ENCODE measurements at regions not wholly inside any gene's neighbourhood (a gene's known extent, or its start where the extent isn't known, plus 50 kb on each side); places are given as distances from the start of the nearest gene placed in this dataset.

DNA sequence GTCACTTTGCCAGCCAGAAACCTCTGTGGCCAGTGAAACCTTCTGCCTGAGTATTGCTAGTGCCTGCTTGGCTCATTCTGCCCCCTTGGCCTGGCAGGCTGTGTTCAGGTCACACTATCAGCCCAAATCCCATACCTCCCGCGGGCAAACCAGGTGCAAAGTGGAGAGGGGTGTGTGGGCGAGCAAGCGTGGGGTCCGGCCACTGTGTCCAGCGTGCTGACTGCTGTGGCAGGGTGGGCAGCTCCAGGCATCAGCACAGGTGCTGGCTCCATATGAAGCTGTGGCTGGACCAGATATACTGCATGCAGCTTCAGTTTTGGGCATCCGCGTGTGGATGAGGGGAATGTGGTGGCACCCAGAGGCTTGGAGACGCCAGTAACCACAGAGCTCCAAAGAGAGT lies 576.5 kb upstream of the EDIL3 start:
- Histone ChIP-seq H3K9me3 (ENCODE audit: control insufficient read depth, insufficient read depth, low read depth, low read length) (no peaks in the 10 kb centered on the region), H3K36me3 (ENCODE audit: control insufficient read depth, insufficient read depth, low read length) (no peaks in the 10 kb centered on the region), H3K4me3 (ENCODE audit: low read depth in 2 of 2, low read length in 2 of 2) (no peak overlapping the region), H3K27ac (ENCODE audit: low read length) (no peak overlapping the region), H3K4me1 (ENCODE audit: control insufficient read depth, insufficient read depth, low read length) (no peaks in the 10 kb centered on the region), H3K27me3 (ENCODE audit: control insufficient read depth, insufficient read depth, low read length) (no peaks in the 10 kb centered on the region)
- TF ChIP-seq, protein P1, sequence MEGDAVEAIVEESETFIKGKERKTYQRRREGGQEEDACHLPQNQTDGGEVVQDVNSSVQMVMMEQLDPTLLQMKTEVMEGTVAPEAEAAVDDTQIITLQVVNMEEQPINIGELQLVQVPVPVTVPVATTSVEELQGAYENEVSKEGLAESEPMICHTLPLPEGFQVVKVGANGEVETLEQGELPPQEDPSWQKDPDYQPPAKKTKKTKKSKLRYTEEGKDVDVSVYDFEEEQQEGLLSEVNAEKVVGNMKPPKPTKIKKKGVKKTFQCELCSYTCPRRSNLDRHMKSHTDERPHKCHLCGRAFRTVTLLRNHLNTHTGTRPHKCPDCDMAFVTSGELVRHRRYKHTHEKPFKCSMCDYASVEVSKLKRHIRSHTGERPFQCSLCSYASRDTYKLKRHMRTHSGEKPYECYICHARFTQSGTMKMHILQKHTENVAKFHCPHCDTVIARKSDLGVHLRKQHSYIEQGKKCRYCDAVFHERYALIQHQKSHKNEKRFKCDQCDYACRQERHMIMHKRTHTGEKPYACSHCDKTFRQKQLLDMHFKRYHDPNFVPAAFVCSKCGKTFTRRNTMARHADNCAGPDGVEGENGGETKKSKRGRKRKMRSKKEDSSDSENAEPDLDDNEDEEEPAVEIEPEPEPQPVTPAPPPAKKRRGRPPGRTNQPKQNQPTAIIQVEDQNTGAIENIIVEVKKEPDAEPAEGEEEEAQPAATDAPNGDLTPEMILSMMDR (IDR thresholded peaks at IDR 0.05) = no peak
- TF ChIP-seq SIN3A (IDR thresholded peaks at IDR 0.05; ENCODE audit: borderline replicate concordance, insufficient read depth, low read depth, low read length) = no peak
- TF ChIP-seq TCF7L2 (IDR thresholded peaks at IDR 0.05; ENCODE audit: low read depth, low read length) = no peak
- no peak for TF ChIP-seq POLR2AphosphoS5 (IDR thresholded peaks at IDR 0.05; ENCODE audit: low read depth, low read length)
- TF ChIP-seq, protein P2, sequence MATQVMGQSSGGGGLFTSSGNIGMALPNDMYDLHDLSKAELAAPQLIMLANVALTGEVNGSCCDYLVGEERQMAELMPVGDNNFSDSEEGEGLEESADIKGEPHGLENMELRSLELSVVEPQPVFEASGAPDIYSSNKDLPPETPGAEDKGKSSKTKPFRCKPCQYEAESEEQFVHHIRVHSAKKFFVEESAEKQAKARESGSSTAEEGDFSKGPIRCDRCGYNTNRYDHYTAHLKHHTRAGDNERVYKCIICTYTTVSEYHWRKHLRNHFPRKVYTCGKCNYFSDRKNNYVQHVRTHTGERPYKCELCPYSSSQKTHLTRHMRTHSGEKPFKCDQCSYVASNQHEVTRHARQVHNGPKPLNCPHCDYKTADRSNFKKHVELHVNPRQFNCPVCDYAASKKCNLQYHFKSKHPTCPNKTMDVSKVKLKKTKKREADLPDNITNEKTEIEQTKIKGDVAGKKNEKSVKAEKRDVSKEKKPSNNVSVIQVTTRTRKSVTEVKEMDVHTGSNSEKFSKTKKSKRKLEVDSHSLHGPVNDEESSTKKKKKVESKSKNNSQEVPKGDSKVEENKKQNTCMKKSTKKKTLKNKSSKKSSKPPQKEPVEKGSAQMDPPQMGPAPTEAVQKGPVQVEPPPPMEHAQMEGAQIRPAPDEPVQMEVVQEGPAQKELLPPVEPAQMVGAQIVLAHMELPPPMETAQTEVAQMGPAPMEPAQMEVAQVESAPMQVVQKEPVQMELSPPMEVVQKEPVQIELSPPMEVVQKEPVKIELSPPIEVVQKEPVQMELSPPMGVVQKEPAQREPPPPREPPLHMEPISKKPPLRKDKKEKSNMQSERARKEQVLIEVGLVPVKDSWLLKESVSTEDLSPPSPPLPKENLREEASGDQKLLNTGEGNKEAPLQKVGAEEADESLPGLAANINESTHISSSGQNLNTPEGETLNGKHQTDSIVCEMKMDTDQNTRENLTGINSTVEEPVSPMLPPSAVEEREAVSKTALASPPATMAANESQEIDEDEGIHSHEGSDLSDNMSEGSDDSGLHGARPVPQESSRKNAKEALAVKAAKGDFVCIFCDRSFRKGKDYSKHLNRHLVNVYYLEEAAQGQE (IDR thresholded peaks at IDR 0.05; ENCODE audit: insufficient read depth in 1 of 2, low read depth in 2 of 2, low read length in 1 of 2) = no peak
- in situ Hi-C loops (cut with HindIII; ENCODE audit: low pct_unique_long_range_greater_than_20kb, low sequenced_read_pairs) (no loop called here), intact Hi-C loops (cut with micrococcal nuclease; ENCODE audit: unreplicated experiment) (no loop called here)
- BruUV-seq (replicated peaks) = no TSS peak
- ChIA-PET POLR2A (no interaction called here), CTCF (interaction anchor here (0.6 kb wide), 1 partner anchor 1034 kb away, joined by 5 read pairs; no protein-coding TSS in a partner anchor)
- DNase-seq (ENCODE audit: low read depth, low spot score) (no peak), ATAC-seq (no peak)

DNA sequence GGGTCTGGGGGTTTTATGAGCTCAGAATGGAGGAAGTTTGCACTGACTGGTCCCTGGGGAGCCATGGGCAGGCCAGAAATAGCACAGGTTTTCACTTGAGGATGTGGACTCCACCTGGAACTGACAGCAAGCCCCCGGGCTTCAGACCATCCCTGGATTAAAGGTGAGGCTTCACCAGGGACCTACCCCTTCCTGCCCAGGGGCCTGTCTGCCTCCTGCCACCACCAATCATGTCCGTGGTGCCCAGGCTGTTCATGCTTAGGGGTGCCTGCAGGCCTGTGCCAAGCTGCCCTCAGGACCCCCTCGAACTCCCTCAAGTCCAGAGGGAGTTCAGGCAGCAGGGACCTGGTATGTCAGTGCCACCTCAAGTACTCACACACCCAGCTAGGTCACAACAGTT lies 577.2 kb upstream of the EDIL3 start:
- in situ Hi-C loops (cut with HindIII; ENCODE audit: low pct_unique_long_range_greater_than_20kb, low sequenced_read_pairs) (no loop called here), intact Hi-C loops (cut with micrococcal nuclease; ENCODE audit: unreplicated experiment) (no loop called here)
- ATAC-seq = no peak
- no peak for DNase-seq (ENCODE audit: low read depth, low spot score)
- ChIA-PET CTCF (no interaction called here), POLR2A (no interaction called here)
- no peak for TF ChIP-seq TCF7L2 (IDR thresholded peaks at IDR 0.05; ENCODE audit: low read depth, low read length)
- TF ChIP-seq, protein P2 (IDR thresholded peaks at IDR 0.05; ENCODE audit: insufficient read depth in 1 of 2, low read depth in 2 of 2, low read length in 1 of 2) = no peak
- TF ChIP-seq, protein P1 (IDR thresholded peaks at IDR 0.05) = no peak
- no peak for TF ChIP-seq SIN3A (IDR thresholded peaks at IDR 0.05; ENCODE audit: borderline replicate concordance, insufficient read depth, low read depth, low read length)
- no peak for TF ChIP-seq POLR2AphosphoS5 (IDR thresholded peaks at IDR 0.05; ENCODE audit: low read depth, low read length)
- H3K27me3 ChIP-seq (ENCODE audit: control insufficient read depth, insufficient read depth, low read length) = no peaks in the 10 kb centered on the region
- no peaks in the 10 kb centered on the region for H3K4me1 ChIP-seq (ENCODE audit: control insufficient read depth, insufficient read depth, low read length)
- no peaks in the 10 kb centered on the region for H3K36me3 ChIP-seq (ENCODE audit: control insufficient read depth, insufficient read depth, low read length)
- no TSS peak for BruUV-seq (replicated peaks)
- H3K9me3 ChIP-seq (ENCODE audit: control insufficient read depth, insufficient read depth, low read depth, low read length) = no peaks in the 10 kb centered on the region
- no peak overlapping the region for H3K4me3 ChIP-seq (ENCODE audit: low read depth in 2 of 2, low read length in 2 of 2)
- no peak overlapping the region for H3K27ac ChIP-seq (ENCODE audit: low read length)

Data from Panc1 (cell line).